Activated naive CD4-positive, alpha-beta T cell treated with anti-CD3 and anti-CD28 coated beads for 36 hours (primary cell): ENCODE measurements at regions not wholly inside any gene's neighbourhood (a gene's known extent, or its start where the extent isn't known, plus 50 kb on each side); places are given as distances from the start of the nearest gene placed in this dataset.

Experiments used
- CTCF ChIA-PET: fragments of 350-600 bp; sonication (Branson Sonifier 250); formaldehyde crosslinking; loops from one replicate; lab custom pipeline; 2021; ENCODE audit warnings: antibody characterized with exemption; lab: Charles Lee
- DNase-seq: peaks from one replicate; pipeline ENCODE4 v3.0.0-alpha.2; 2020
- H3K27ac Mint-ChIP-seq: one replicate; pipeline ENCODE4 v1.8.0; 2021; ENCODE audit warnings: mild to moderate bottlenecking, mixed read lengths
- H3K27me3 Mint-ChIP-seq: one replicate; pipeline ENCODE4 v1.8.0; 2021; ENCODE audit warnings: low read depth, mixed read lengths
- H3K36me3 Mint-ChIP-seq: one replicate; pipeline ENCODE4 v1.8.0; 2021; ENCODE audit warnings: low read depth, mixed read lengths
- H3K4me1 Mint-ChIP-seq: one replicate; pipeline ENCODE4 v1.8.0; 2021; ENCODE audit warnings: low read depth, mixed read lengths
- H3K4me3 Mint-ChIP-seq: one replicate; pipeline ENCODE4 v1.8.0; 2021; ENCODE audit warnings: mild to moderate bottlenecking, moderate library complexity, mixed read lengths
- H3K9me3 Mint-ChIP-seq: one replicate; pipeline ENCODE4 v1.8.0; 2021; ENCODE audit warnings: mixed read lengths
- intact Hi-C: fragments of 100-400 bp; cut with micrococcal nuclease; formaldehyde crosslinking; loops from one replicate; pipeline ENCODE4 v1.15.1; 2023

GRCh38 chr2:136444323-136444722 is 321.0 kb upstream of the THSD7B start:
- intact Hi-C loops = no loop called here
- no peaks in the 10 kb centered on the region for H3K27me3 Mint-ChIP-seq
- H3K9me3 Mint-ChIP-seq = no peaks in the 10 kb centered on the region
- H3K4me3 Mint-ChIP-seq = no peak overlapping the region
- no peaks in the 10 kb centered on the region for H3K4me1 Mint-ChIP-seq
- no peak overlapping the region for H3K27ac Mint-ChIP-seq
- H3K36me3 Mint-ChIP-seq = no peaks in the 10 kb centered on the region
- DNase-seq = no peak
- CTCF ChIA-PET = interaction anchor here (0.7 kb wide), 1 partner anchor 414 kb away, joined by 3 read pairs; no protein-coding TSS in a partner anchor

DNA sequence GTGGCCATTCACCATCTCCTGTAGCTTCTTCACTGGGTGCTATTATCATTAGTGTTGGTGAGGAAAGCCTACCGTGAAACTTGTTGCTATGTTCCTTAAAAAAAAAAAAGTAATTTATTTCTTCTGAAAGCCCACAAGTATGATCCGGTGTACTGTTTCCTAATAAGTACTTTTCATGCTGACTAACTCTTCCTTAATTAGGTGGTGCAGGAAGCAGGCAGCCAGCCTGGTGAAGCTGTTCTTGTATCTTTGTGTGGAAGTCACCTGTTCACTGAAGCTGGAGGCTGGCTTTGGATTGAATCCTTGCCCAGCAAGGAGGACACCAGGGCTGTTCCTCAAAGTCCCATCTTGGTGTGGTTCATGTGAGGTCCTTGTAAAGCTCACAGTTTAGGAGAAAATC is 321.7 kb upstream of the THSD7B start:
- CTCF ChIA-PET = no interaction called here
- intact Hi-C loops = no loop called here
- H3K27me3 Mint-ChIP-seq = no peaks in the 10 kb centered on the region

DNA sequence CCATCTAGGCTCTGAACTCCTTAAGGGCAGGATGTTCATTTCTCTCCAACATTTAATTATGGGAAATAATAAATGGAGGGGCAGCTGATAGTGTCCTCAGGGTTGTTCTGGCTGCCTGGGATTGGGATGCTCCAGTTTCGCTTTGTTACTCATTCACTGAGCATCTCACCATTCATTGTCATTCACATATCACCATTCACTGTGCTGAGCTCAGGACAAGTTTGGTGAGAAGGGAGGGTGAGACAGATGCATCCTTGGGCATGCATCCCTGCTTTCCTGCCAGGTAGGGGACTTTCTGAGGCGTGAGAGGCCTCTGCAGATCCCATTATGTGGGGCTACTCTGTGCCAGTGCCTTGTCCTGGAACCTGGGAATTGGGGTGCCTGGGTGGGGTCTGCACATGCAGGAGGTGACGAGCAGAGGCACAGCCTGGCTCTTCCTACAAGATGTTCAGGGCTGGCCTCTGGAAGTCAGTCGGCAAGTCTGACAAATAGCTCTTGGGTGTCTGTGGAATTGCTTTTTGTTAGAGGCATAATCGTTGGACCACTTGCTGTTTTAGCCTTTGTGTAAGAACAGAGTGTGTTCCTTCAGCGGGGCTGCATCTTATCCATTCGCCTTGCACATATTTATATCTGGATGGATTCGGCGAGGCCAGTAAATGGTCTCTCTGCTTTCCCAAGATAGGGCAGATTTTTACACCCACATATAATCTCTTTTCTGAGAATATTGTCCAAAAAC is 323.2 kb upstream of the THSD7B start:
- no peak overlapping the region for H3K27ac Mint-ChIP-seq
- intact Hi-C loops = no loop called here
- no peak for DNase-seq
- no peaks in the 10 kb centered on the region for H3K4me1 Mint-ChIP-seq
- H3K27me3 Mint-ChIP-seq = no peaks in the 10 kb centered on the region
- no peak overlapping the region for H3K4me3 Mint-ChIP-seq
- H3K36me3 Mint-ChIP-seq = no peaks in the 10 kb centered on the region
- CTCF ChIA-PET = interaction anchor here (1.1 kb wide), 1 partner anchor 11 kb away, joined by 3 read pairs; no protein-coding TSS in a partner anchor
- no peaks in the 10 kb centered on the region for H3K9me3 Mint-ChIP-seq

More for the DNA sequence above, 321.7 kb upstream of the THSD7B start:
- H3K36me3 Mint-ChIP-seq = no peaks in the 10 kb centered on the region
- H3K4me1 Mint-ChIP-seq = no peaks in the 10 kb centered on the region
- H3K27ac Mint-ChIP-seq = no peak overlapping the region
- H3K9me3 Mint-ChIP-seq = no peaks in the 10 kb centered on the region
- H3K4me3 Mint-ChIP-seq = no peak overlapping the region
- DNase-seq = no peak

DNA sequence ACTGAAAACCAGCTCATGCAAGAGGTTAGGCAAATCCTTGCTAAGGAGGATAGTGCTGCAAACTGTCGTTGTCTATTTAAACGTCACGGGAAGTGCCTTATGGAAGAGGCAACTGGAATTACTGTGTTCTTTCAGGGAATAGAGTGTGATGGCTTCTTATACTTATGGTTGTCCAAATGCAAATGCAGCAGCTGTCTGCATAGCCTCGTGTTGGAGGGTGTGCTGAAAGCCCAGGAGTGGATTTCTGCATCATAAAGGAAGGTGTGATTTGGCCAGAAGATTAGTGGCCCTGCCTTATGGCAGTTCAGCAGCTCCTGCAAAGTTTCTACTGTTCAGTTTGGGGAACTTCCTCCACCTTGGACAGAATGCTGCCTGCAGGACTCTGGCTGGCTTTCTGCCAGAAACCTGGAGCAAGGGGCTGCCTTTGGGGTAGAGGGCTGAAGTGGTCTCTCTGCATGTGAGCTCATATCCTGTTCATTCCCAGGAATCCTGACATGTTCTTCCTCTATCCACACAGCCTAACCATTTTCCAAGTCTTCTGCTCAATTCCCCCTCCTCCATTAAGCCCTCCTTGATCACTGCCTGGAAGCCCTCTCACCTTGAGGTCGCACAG is 321.2 kb upstream of the CXCR4 start:
- H3K4me1 Mint-ChIP-seq = no peaks in the 10 kb centered on the region
- no peak overlapping the region for H3K27ac Mint-ChIP-seq
- CTCF ChIA-PET = no interaction called here
- no peak overlapping the region for H3K4me3 Mint-ChIP-seq
- intact Hi-C loops = no loop called here
- no peak for DNase-seq
- H3K36me3 Mint-ChIP-seq = no peaks in the 10 kb centered on the region
- no peaks in the 10 kb centered on the region for H3K9me3 Mint-ChIP-seq
- peaks cover 2% of the 10 kb centered on the region for H3K27me3 Mint-ChIP-seq

DNA sequence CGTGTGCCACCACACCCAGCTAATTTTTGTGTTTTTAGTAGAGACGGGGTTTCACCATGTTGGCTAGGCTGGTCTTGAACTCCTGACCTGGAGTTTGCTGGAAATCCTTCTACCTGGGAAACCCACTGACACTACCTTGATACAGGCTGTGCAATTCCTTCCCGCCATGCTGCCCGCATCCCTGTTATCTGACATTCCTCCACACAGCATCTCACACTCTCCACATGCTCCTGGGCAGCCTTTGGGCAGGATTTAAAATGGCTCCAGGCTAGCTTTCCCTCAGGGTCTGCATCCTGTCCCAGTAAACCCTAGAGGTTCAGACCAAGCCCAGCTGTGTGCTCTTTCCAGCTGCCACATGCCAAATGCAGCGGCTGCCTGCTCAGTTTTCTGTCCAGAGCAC is 319.5 kb upstream of the CXCR4 start:
- CTCF ChIA-PET = no interaction called here
- no peak for DNase-seq
- Mint-ChIP-seq H3K9me3 (no peaks in the 10 kb centered on the region), H3K4me1 (no peaks in the 10 kb centered on the region), H3K27me3 (peaks cover 2% of the 10 kb centered on the region), H3K4me3 (no peak overlapping the region), H3K36me3 (no peaks in the 10 kb centered on the region), H3K27ac (no peak overlapping the region)
- intact Hi-C loops = no loop called here

DNA sequence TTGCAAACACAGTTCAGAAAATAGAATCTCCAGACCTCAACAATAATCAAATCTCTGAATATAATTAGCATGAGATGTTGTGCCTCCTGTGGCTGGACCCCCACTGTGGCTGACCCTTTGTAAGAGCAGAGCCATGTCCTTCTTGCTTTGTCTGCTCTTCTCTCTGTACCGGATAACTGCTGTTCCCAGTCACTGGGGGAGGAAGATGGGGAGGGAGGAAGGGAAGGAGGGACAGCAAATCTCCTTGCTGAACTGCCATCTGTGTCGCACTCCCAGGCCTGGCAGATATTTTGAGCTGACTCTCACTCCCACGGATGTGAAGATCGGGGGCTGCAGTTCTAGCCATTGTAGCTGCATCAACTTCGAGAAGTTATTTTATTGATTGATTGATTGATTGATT is 319.0 kb upstream of the CXCR4 start:
- Mint-ChIP-seq H3K4me3 (no peak overlapping the region), H3K27me3 (peaks cover 2% of the 10 kb centered on the region), H3K27ac (no peak overlapping the region), H3K36me3 (no peaks in the 10 kb centered on the region), H3K4me1 (no peaks in the 10 kb centered on the region), H3K9me3 (no peaks in the 10 kb centered on the region)
- DNase-seq = no peak
- intact Hi-C loops = no loop called here
- CTCF ChIA-PET = no interaction called here

GRCh38 chr2:136434251-136434715 is 316.3 kb upstream of the CXCR4 start:
- Mint-ChIP-seq H3K4me3 (no peak overlapping the region), H3K27me3 (peaks cover 2% of the 10 kb centered on the region), H3K27ac (no peak overlapping the region), H3K4me1 (no peaks in the 10 kb centered on the region), H3K36me3 (no peaks in the 10 kb centered on the region), H3K9me3 (no peaks in the 10 kb centered on the region)
- no peak for DNase-seq
- CTCF ChIA-PET = interaction anchor here (1.2 kb wide), 1 partner anchor 10 kb away, joined by 3 read pairs; no protein-coding TSS in a partner anchor
- intact Hi-C loops = no loop called here

- no peaks in the 10 kb centered on the region for H3K9me3 Mint-ChIP-seq
- intact Hi-C loops = no loop called here
- no peaks in the 10 kb centered on the region for H3K4me1 Mint-ChIP-seq
- DNase-seq = no peak
- H3K27me3 Mint-ChIP-seq = peaks cover 3% of the 10 kb centered on the region
- no peak overlapping the region for H3K27ac Mint-ChIP-seq
- H3K4me3 Mint-ChIP-seq = no peak overlapping the region
- no peaks in the 10 kb centered on the region for H3K36me3 Mint-ChIP-seq
- CTCF ChIA-PET = interaction anchor here (1.0 kb wide), 1 partner anchor 9 kb away, joined by 3 read pairs; no protein-coding TSS in a partner anchor
Observed at GRCh38 chr2:136433261-136433660, 315.3 kb upstream of the CXCR4 start.

DNA sequence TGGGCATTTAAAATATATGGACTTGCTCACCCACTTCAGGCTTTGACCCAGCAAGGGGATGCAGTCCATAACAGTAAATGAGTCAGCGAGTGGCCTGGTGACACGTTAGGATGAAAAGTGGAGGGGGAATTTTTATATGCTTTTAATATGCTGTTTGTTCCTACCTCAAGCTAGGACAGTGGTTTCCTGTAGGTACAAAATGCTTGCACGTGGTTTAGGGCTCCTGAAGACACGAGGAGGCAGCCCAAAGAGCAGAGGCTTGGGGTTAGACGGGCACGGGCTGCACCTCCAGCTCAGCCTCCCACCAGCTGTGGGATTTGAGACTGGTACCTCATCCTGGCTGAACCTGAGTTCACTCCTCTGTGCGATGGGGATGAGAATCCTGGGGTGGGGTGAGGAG is 306.2 kb upstream of the CXCR4 start:
- intact Hi-C loops = loop anchor here (1.0 kb wide), 1 partner anchor 313 kb away; no protein-coding TSS in a partner anchor
- Mint-ChIP-seq H3K27ac (no peak overlapping the region), H3K27me3 (peaks cover 19% of the 10 kb centered on the region), H3K4me3 (peak overlapping the region; percentile 76), H3K36me3 (no peaks in the 10 kb centered on the region), H3K4me1 (peaks cover 19% of the 10 kb centered on the region), H3K9me3 (no peaks in the 10 kb centered on the region)
- peak; percentile 18 for DNase-seq
- CTCF ChIA-PET = interaction anchor here (0.5 to 2.7 kb wide), 12 partner anchors 9 to 1409 kb away, joined by 3 to 8 read pairs (median 3); no protein-coding TSS in a partner anchor

- peak overlapping the region; percentile 76 for H3K4me3 Mint-ChIP-seq
- H3K36me3 Mint-ChIP-seq = no peaks in the 10 kb centered on the region
- peak; percentile 88 for DNase-seq
- CTCF ChIA-PET = interaction anchor here (0.5 to 2.7 kb wide), 18 partner anchors 9 to 1410 kb away, joined by 3 to 8 read pairs (median 3); no protein-coding TSS in a partner anchor
- intact Hi-C loops = loop anchor here (1.0 kb wide), 3 partner anchors 39 to 1415 kb away; no protein-coding TSS in a partner anchor
- H3K27ac Mint-ChIP-seq = no peak overlapping the region
- no peaks in the 10 kb centered on the region for H3K9me3 Mint-ChIP-seq
- H3K27me3 Mint-ChIP-seq = peaks cover 22% of the 10 kb centered on the region
- peaks cover 19% of the 10 kb centered on the region for H3K4me1 Mint-ChIP-seq
Observed at GRCh38 chr2:136423516-136423996, 305.6 kb upstream of the CXCR4 start.

DNA sequence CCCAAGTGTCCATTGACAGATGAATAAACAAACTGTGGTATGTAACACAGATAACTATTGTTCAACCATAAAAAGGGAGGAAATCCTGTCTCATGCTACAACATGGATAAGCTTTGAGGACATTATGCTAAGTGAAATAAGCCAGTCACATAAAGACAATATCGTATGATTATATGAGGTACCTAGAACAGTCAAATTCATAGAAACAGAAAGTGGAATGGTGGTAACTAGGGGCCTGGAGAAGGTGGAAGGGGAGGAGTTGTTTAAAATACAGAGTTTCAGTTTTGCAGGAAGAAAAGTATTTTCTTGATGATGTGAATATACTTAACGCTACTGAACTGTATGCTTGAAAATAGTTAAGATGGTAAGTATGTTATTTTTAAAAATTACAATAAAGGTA is 304.6 kb upstream of the CXCR4 start:
- intact Hi-C loops = no loop called here
- DNase-seq = no peak
- CTCF ChIA-PET = interaction anchor here (0.6 to 2.7 kb wide), 7 partner anchors 12 to 508 kb away, joined by 3 to 8 read pairs (median 3); no protein-coding TSS in a partner anchor
- no peaks in the 10 kb centered on the region for H3K9me3 Mint-ChIP-seq
- H3K4me3 Mint-ChIP-seq = no peak overlapping the region
- H3K27me3 Mint-ChIP-seq = peaks cover 19% of the 10 kb centered on the region
- H3K27ac Mint-ChIP-seq = no peak overlapping the region
- H3K4me1 Mint-ChIP-seq = peaks cover 19% of the 10 kb centered on the region
- H3K36me3 Mint-ChIP-seq = no peaks in the 10 kb centered on the region

DNA sequence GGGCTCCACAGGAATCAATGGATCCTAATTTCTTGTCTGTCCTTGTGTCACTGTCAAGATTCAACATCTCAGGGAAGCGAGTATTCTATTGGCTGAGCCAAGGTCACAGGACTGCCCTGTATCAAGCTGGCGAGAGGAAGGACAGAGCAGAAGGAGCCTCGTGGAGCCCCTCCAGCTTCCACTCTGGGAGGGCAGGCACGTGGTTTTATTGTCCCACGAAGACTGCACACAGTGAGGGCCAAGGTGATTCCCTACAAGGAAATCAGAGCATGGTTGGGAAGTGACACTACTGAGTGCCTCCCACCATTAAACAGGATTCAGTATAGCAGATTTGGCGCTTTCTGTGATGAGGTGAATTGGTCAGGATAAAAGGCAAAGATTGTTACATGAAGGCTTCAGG is 302.4 kb upstream of the CXCR4 start:
- CTCF ChIA-PET = no interaction called here
- no peak for DNase-seq
- peaks cover 19% of the 10 kb centered on the region for H3K4me1 Mint-ChIP-seq
- no peak overlapping the region for H3K27ac Mint-ChIP-seq
- H3K36me3 Mint-ChIP-seq = no peaks in the 10 kb centered on the region
- H3K4me3 Mint-ChIP-seq = no peak overlapping the region
- no peaks in the 10 kb centered on the region for H3K9me3 Mint-ChIP-seq
- H3K27me3 Mint-ChIP-seq = peaks cover 17% of the 10 kb centered on the region
- intact Hi-C loops = no loop called here
